SK-N-SH treated with all-trans-retinoic acid at 6 μM for 48 hours (cell line): ENCODE measurements at regions not wholly inside any gene's neighbourhood (a gene's known extent, or its start where the extent isn't known, plus 50 kb on each side); places are given as distances from the start of the nearest gene placed in this dataset.

ENCODE experiments used
- ATAC-seq: fragments of 200-7000 bp; cut with Tn5 transposase; 3 replicates; pipeline ENCODE4 v1.9.1; 2020; ENCODE audit warnings: mild to moderate bottlenecking, moderate library complexity
- ARNTL ChIP-seq: fragments of 450-650 bp; formaldehyde crosslinking; IDR thresholded peaks from 2 replicates; pipeline ENCODE4 v1.5.0; 2020; ENCODE audit warnings: low read depth, mild to moderate bottlenecking, moderate library complexity, borderline replicate concordance
- BACH2 ChIP-seq: fragments of 250-450 bp; sonication (Bioruptor Pico); IDR thresholded peaks from 2 replicates; pipeline ENCODE4 v1.9.0; 2021; ENCODE audit warnings: mild to moderate bottlenecking, borderline replicate concordance
- CSDC2 ChIP-seq: fragments of 250-450 bp; sonication (Bioruptor Pico); IDR thresholded peaks from 2 replicates; pipeline ENCODE4 v1.5.0; 2020; ENCODE audit warnings: mild to moderate bottlenecking, moderate library complexity
- OSR1 ChIP-seq: fragments of 250-450 bp; sonication (Bioruptor Pico); IDR thresholded peaks from 2 replicates; pipeline ENCODE4 v1.8.0; 2022; ENCODE audit warnings: moderate library complexity, mild to moderate bottlenecking, inconsistent platforms
- PPARA ChIP-seq: fragments of 250-450 bp; sonication (Bioruptor Pico); IDR thresholded peaks from 2 replicates; pipeline ENCODE4 v1.5.0; 2020; ENCODE audit warnings: mild to moderate bottlenecking, borderline replicate concordance
- RARB ChIP-seq: fragments of 250-450 bp; sonication (Bioruptor Pico); IDR thresholded peaks from 2 replicates; pipeline ENCODE4 v1.8.0; 2021; ENCODE audit warnings: mild to moderate bottlenecking, moderate library complexity
- SNAI2 ChIP-seq: fragments of 250-450 bp; sonication (Bioruptor Pico); IDR thresholded peaks from 2 replicates; pipeline ENCODE4 v1.5.0; 2020; ENCODE audit warnings: mild to moderate bottlenecking, moderate library complexity
- TCF4 ChIP-seq: fragments of 250-450 bp; sonication (Bioruptor Pico); IDR thresholded peaks from 2 replicates; pipeline ENCODE4 v1.8.0; 2021; ENCODE audit warnings: mild to moderate bottlenecking, moderate library complexity, borderline replicate concordance
- TOX ChIP-seq: fragments of 250-450 bp; sonication (Bioruptor Pico); IDR thresholded peaks from 2 replicates; pipeline ENCODE4 v1.8.0; 2021; ENCODE audit warnings: mild to moderate bottlenecking, moderate library complexity, borderline replicate concordance
- ZC3H10 ChIP-seq: fragments of 250-450 bp; sonication (Bioruptor Pico); IDR thresholded peaks from 2 replicates; pipeline ENCODE4 v1.5.1; 2021; ENCODE audit warnings: mild to moderate bottlenecking, moderate library complexity
- ZFP30 ChIP-seq: fragments of 450-650 bp; formaldehyde crosslinking; IDR thresholded peaks from 2 replicates; pipeline ENCODE4 v1.5.0; 2022; ENCODE audit warnings: mild to moderate bottlenecking, moderate library complexity
- ZNF565 ChIP-seq: fragments of 450-650 bp; formaldehyde crosslinking; conservative IDR thresholded peaks from 2 replicates; pipeline ENCODE4 v1.5.0; 2020; ENCODE audit warnings: low read depth, mild to moderate bottlenecking, moderate library complexity
- ZNF70 ChIP-seq: fragments of 450-650 bp; formaldehyde crosslinking; IDR thresholded peaks from 2 replicates; pipeline ENCODE4 v1.5.0; 2020; ENCODE audit warnings: mild to moderate bottlenecking, moderate library complexity
- TF ChIP-seq, protein P1 (sequence below): fragments of 250-450 bp; sonication (Bioruptor Pico); IDR thresholded peaks from 2 replicates; pipeline ENCODE4 v1.5.0; 2020; ENCODE audit warnings: mild to moderate bottlenecking, moderate library complexity
- TF ChIP-seq, protein P2 (sequence below): fragments of 250-450 bp; sonication (Bioruptor Pico); IDR thresholded peaks from 2 replicates; pipeline ENCODE4 v1.8.0; 2021; ENCODE audit warnings: low read depth, mild to moderate bottlenecking, moderate library complexity, borderline replicate concordance
- TF ChIP-seq, protein P3 (sequence below): fragments of 250-450 bp; sonication (Bioruptor Pico); IDR thresholded peaks from 2 replicates; pipeline ENCODE4 v1.5.1; 2021; ENCODE audit warnings: mild to moderate bottlenecking, moderate library complexity
- TF ChIP-seq, protein P4 (sequence below): fragments of 250-450 bp; sonication (Bioruptor Pico); IDR thresholded peaks from 2 replicates; pipeline ENCODE4 v1.8.0; 2020; ENCODE audit warnings: mild to moderate bottlenecking, moderate library complexity, borderline replicate concordance

DNA sequence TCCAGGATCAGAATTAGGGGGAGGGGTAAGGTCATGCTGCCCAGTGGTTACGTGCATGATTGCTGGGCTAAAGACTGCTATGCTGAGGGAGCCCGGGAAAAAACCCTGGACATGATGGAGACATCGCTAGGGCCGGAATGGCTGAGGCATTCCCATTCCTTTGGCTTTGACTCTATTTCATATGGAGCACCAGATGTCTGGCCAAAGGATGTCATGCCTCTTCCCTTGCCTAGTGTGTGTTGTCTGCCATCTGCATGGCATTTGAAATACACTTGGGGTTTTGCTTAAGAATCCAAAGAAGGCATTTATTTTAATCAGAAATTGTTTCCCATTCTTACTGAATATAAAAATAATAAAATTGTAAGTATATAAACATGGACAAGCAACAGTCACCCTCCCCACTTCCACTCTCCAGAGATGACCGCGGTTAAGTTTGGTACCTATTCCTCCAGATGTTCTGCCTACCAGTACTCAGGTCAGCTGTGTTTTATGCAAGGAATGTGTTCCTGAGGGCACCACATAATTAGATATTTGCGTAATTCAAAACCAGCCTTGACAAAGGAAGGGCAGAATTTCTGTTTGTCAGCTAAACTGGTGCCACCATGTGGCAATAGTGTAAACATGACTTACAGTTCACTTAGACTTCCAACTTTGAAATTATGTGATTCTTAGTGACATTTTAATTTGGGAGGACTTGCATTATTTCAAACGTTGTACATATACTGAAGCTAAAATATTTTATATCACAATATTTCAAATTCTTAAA is 105.9 kb downstream of the CT47B1 start:
- peak; percentile 77 for ATAC-seq
- TF ChIP-seq PPARA (CRISPR knock-in tag): no peak
- TF ChIP-seq, all 23 proteins: peak for 0

DNA sequence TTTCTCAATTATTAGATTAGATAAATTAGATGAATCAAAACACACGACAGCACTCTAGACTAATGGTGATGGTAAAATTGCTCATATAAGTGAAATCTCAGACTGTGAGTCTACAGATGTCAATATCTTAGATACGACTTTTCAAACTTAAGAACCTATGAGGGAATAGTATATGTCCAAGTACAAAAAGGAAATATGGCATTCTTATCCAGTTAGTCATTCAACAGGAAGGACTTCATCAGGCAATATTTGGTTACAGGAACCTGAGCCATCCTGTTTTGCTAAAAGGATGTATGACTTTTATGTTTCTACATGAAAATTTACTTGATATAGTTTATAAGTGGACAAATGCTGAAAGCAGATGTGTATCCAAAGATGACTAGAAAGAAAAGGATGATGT is 107.0 kb downstream of the CT47B1 start:
- TF ChIP-seq, protein P1, sequence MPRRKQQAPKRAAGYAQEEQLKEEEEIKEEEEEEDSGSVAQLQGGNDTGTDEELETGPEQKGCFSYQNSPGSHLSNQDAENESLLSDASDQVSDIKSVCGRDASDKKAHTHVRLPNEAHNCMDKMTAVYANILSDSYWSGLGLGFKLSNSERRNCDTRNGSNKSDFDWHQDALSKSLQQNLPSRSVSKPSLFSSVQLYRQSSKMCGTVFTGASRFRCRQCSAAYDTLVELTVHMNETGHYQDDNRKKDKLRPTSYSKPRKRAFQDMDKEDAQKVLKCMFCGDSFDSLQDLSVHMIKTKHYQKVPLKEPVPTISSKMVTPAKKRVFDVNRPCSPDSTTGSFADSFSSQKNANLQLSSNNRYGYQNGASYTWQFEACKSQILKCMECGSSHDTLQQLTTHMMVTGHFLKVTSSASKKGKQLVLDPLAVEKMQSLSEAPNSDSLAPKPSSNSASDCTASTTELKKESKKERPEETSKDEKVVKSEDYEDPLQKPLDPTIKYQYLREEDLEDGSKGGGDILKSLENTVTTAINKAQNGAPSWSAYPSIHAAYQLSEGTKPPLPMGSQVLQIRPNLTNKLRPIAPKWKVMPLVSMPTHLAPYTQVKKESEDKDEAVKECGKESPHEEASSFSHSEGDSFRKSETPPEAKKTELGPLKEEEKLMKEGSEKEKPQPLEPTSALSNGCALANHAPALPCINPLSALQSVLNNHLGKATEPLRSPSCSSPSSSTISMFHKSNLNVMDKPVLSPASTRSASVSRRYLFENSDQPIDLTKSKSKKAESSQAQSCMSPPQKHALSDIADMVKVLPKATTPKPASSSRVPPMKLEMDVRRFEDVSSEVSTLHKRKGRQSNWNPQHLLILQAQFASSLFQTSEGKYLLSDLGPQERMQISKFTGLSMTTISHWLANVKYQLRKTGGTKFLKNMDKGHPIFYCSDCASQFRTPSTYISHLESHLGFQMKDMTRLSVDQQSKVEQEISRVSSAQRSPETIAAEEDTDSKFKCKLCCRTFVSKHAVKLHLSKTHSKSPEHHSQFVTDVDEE: no peak
- TF ChIP-seq SNAI2 (CRISPR knock-in tag): no peak
- no peak for TF ChIP-seq OSR1 (CRISPR knock-in tag)
- TF ChIP-seq ZC3H10 (CRISPR knock-in tag): no peak
- ATAC-seq: peak; percentile 65

DNA sequence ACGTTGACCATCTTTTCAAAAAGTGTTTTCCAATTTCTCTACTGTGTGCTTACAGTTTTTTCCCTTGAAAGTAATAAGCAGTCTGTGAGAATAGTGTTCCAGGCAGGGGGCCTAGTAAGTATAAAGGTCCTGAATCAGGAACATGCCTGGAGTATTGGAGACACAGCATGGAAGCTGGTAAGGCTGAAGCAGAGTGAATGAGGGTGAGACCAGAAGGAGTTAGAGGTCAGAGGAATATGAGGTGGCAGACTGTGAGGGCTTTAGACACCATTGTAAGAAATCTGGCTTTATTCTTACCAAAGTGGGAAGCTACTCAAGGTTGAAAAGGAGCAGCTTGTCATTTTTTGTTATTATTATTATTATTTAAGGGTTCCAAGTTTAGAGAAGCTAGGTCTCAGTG is 107.4 kb downstream of the CT47B1 start:
- TF ChIP-seq ZNF565 (CRISPR knock-in tag) (no peak), PPARA (CRISPR knock-in tag) (no peak), CSDC2 (CRISPR knock-in tag) (no peak), ZFP30 (CRISPR knock-in tag) (no peak), TOX (CRISPR knock-in tag) (no peak), ARNTL (no peak), RARB (CRISPR knock-in tag) (no peak), TCF4 (CRISPR knock-in tag) (no peak), ZC3H10 (CRISPR knock-in tag) (no peak), OSR1 (CRISPR knock-in tag) (no peak), SNAI2 (CRISPR knock-in tag) (no peak), ZNF70 (CRISPR knock-in tag) (no peak), BACH2 (CRISPR knock-in tag) (no peak)
- TF ChIP-seq, protein P2, sequence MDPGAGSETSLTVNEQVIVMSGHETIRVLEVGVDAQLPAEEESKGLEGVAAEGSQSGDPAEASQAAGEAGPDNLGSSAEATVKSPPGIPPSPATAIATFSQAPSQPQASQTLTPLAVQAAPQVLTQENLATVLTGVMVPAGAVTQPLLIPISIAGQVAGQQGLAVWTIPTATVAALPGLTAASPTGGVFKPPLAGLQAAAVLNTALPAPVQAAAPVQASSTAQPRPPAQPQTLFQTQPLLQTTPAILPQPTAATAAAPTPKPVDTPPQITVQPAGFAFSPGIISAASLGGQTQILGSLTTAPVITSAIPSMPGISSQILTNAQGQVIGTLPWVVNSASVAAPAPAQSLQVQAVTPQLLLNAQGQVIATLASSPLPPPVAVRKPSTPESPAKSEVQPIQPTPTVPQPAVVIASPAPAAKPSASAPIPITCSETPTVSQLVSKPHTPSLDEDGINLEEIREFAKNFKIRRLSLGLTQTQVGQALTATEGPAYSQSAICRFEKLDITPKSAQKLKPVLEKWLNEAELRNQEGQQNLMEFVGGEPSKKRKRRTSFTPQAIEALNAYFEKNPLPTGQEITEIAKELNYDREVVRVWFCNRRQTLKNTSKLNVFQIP (CRISPR knock-in tag): no peak
- TF ChIP-seq, protein P3, sequence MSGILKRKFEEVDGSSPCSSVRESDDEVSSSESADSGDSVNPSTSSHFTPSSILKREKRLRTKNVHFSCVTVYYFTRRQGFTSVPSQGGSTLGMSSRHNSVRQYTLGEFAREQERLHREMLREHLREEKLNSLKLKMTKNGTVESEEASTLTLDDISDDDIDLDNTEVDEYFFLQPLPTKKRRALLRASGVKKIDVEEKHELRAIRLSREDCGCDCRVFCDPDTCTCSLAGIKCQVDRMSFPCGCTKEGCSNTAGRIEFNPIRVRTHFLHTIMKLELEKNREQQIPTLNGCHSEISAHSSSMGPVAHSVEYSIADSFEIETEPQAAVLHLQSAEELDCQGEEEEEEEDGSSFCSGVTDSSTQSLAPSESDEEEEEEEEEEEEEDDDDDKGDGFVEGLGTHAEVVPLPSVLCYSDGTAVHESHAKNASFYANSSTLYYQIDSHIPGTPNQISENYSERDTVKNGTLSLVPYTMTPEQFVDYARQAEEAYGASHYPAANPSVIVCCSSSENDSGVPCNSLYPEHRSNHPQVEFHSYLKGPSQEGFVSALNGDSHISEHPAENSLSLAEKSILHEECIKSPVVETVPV (CRISPR knock-in tag): no peak
- TF ChIP-seq, protein P1: no peak
- TF ChIP-seq, protein P4, sequence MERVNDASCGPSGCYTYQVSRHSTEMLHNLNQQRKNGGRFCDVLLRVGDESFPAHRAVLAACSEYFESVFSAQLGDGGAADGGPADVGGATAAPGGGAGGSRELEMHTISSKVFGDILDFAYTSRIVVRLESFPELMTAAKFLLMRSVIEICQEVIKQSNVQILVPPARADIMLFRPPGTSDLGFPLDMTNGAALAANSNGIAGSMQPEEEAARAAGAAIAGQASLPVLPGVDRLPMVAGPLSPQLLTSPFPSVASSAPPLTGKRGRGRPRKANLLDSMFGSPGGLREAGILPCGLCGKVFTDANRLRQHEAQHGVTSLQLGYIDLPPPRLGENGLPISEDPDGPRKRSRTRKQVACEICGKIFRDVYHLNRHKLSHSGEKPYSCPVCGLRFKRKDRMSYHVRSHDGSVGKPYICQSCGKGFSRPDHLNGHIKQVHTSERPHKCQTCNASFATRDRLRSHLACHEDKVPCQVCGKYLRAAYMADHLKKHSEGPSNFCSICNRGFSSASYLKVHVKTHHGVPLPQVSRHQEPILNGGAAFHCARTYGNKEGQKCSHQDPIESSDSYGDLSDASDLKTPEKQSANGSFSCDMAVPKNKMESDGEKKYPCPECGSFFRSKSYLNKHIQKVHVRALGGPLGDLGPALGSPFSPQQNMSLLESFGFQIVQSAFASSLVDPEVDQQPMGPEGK (CRISPR knock-in tag): no peak
- peak; percentile 16; the same call in 1 of the 3 replicates for ATAC-seq
